Fibroblast of lung (primary cell): ENCODE measurements at regions not wholly inside any gene's neighbourhood (a gene's known extent, or its start where the extent isn't known, plus 50 kb on each side); places are given as distances from the start of the nearest gene placed in this dataset.
A peak's percentile ranks its signal among the peaks of the same experiment; 100 is the strongest.

Source experiments
- DNase-seq, 2 donors: peaks; one replicate each; pipeline versions ENCODE4 v3.0.0 to v3.0.0-alpha.2; 2010; ENCODE audit warnings: low read depth in 2 of 2
- H2AFZ ChIP-seq: 2 replicates; pipeline ENCODE4 v1.5.1; 2012; ENCODE audit warnings: low read length, control low read depth, inconsistent platforms
- H3K27ac ChIP-seq: 2 replicates; pipeline ENCODE4 v1.5.1; 2011; ENCODE audit warnings: low read length, control low read depth; ENCODE audit not compliant: insufficient read depth
- H3K27me3 ChIP-seq: 2 replicates; pipeline ENCODE4 v1.5.1; 2011; ENCODE audit warnings: mild to moderate bottlenecking, low read length; ENCODE audit not compliant: control insufficient read depth, insufficient read depth
- H3K36me3 ChIP-seq: 2 replicates; pipeline ENCODE4 v1.5.1; 2011; ENCODE audit warnings: low read length; ENCODE audit not compliant: control insufficient read depth, insufficient read depth
- H3K4me1 ChIP-seq: 2 replicates; pipeline ENCODE4 v1.5.1; 2011; ENCODE audit warnings: low read length; ENCODE audit not compliant: control insufficient read depth, insufficient read depth; ENCODE audit errors: extremely low read depth
- H3K4me2 ChIP-seq: 2 replicates; pipeline ENCODE4 v1.5.1; 2011; ENCODE audit warnings: low read length, control low read depth; ENCODE audit not compliant: insufficient read depth; ENCODE audit errors: extremely low read depth
- H3K4me3 ChIP-seq, 4 experiments: fragments of 200-600 bp in 1 of 4; sonication (generic) in 1 of 4; replicated peaks in 1 of 4; 2 replicates each; pipeline ENCODE4 v1.5.1; 2011 to 2016; ENCODE audit warnings: low read length in 4 of 4, low read depth in 3 of 4, mild to moderate bottlenecking in 3 of 4, control low read depth in 2 of 4, inconsistent platforms in 1 of 4, mixed read lengths in 1 of 4; ENCODE audit not compliant: insufficient read depth in 1 of 4; ENCODE audit errors: control extremely low read depth in 1 of 4
- H3K79me2 ChIP-seq: 2 replicates; pipeline ENCODE4 v1.5.1; 2012; ENCODE audit warnings: mild to moderate bottlenecking, low read length, inconsistent platforms; ENCODE audit not compliant: control insufficient read depth, insufficient read depth
- H3K9ac ChIP-seq: 2 replicates; pipeline ENCODE4 v1.5.1; 2011; ENCODE audit warnings: mild to moderate bottlenecking, low read length, control low read depth; ENCODE audit not compliant: insufficient read depth
- H3K9me3 ChIP-seq: 2 replicates; pipeline ENCODE4 v1.5.1; 2012; ENCODE audit warnings: low read depth, low read length; ENCODE audit not compliant: control insufficient read depth, insufficient read depth
- H4K20me1 ChIP-seq: 2 replicates; pipeline ENCODE4 v1.5.1; 2011; ENCODE audit warnings: low read length; ENCODE audit not compliant: control insufficient read depth, insufficient read depth; ENCODE audit errors: extremely low read depth
- EZH2 ChIP-seq: IDR thresholded peaks from 2 replicates; pipeline ENCODE4 v1.5.1; 2012; ENCODE audit warnings: low read length, control low read depth, mild to moderate bottlenecking; ENCODE audit errors: missing control alignments
- TF ChIP-seq, protein P1 (sequence below), 2 donors: IDR thresholded peaks in 1 of 2; conservative IDR thresholded peaks in 1 of 2; 1 replicate in 1 of 2; 2 replicates in 1 of 2; pipeline ENCODE4 v1.5.1; 2011 to 2012; ENCODE audit warnings: low read length in 2 of 2, control low read depth in 1 of 2, inconsistent platforms in 1 of 2, low read depth in 1 of 2, mild to moderate bottlenecking in 1 of 2

GRCh38 chr7:153847828-153848227 lies 204.4 kb upstream of the DPP6 start:
- TF ChIP-seq, protein P1, sequence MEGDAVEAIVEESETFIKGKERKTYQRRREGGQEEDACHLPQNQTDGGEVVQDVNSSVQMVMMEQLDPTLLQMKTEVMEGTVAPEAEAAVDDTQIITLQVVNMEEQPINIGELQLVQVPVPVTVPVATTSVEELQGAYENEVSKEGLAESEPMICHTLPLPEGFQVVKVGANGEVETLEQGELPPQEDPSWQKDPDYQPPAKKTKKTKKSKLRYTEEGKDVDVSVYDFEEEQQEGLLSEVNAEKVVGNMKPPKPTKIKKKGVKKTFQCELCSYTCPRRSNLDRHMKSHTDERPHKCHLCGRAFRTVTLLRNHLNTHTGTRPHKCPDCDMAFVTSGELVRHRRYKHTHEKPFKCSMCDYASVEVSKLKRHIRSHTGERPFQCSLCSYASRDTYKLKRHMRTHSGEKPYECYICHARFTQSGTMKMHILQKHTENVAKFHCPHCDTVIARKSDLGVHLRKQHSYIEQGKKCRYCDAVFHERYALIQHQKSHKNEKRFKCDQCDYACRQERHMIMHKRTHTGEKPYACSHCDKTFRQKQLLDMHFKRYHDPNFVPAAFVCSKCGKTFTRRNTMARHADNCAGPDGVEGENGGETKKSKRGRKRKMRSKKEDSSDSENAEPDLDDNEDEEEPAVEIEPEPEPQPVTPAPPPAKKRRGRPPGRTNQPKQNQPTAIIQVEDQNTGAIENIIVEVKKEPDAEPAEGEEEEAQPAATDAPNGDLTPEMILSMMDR (conservative IDR thresholded peaks at IDR 0.05 in 1 of 2, IDR thresholded peaks at IDR 0.05 in 1 of 2; ENCODE audit: low read depth in 1 of 2, low read length in 2 of 2), result no peak
- TF ChIP-seq EZH2, result no peak
- no peak overlapping the region for H3K27ac ChIP-seq
- H3K79me2 ChIP-seq, result no peaks in the 10 kb centered on the region
- H2AFZ ChIP-seq, result no peak overlapping the region
- H3K4me1 ChIP-seq, result no peaks in the 10 kb centered on the region
- no peaks in the 10 kb centered on the region for H3K9me3 ChIP-seq
- no peaks in the 10 kb centered on the region for H3K27me3 ChIP-seq
- H3K9ac ChIP-seq, result no peak overlapping the region
- no peak overlapping the region for H3K4me2 ChIP-seq
- H4K20me1 ChIP-seq, result no peaks in the 10 kb centered on the region
- DNase-seq, result no peak
- no peaks in the 10 kb centered on the region for H3K36me3 ChIP-seq
- H3K4me3 ChIP-seq, result no peak overlapping the region

GRCh38 chr7:153852261-153852660 lies 199.9 kb upstream of the DPP6 start:
- no peak for DNase-seq
- TF ChIP-seq, protein P1 (conservative IDR thresholded peaks at IDR 0.05 in 1 of 2, IDR thresholded peaks at IDR 0.05 in 1 of 2; ENCODE audit: low read depth in 1 of 2, low read length in 2 of 2), result no peak
- TF ChIP-seq EZH2, result no peak

GRCh38 chr7:153858355-153858754 lies 193.8 kb upstream of the DPP6 start:
- TF ChIP-seq EZH2, result no peak
- TF ChIP-seq, protein P1 (conservative IDR thresholded peaks at IDR 0.05 in 1 of 2, IDR thresholded peaks at IDR 0.05 in 1 of 2; ENCODE audit: low read depth in 1 of 2, low read length in 2 of 2), result no peak
- no peak overlapping the region for H3K4me3 ChIP-seq
- DNase-seq, result peak in 1 of 2 donors; percentile 57

More at GRCh38 chr7:153852261-153852660, 199.9 kb upstream of the DPP6 start:
- no peaks in the 10 kb centered on the region for H3K4me1 ChIP-seq
- no peak overlapping the region for H2AFZ ChIP-seq
- H3K4me2 ChIP-seq, result no peak overlapping the region
- no peaks in the 10 kb centered on the region for H3K36me3 ChIP-seq
- H3K9me3 ChIP-seq, result no peaks in the 10 kb centered on the region
- no peaks in the 10 kb centered on the region for H3K27me3 ChIP-seq
- H3K27ac ChIP-seq, result no peak overlapping the region
- H3K4me3 ChIP-seq, result no peak overlapping the region
- no peak overlapping the region for H3K9ac ChIP-seq
- H4K20me1 ChIP-seq, result no peaks in the 10 kb centered on the region
- no peaks in the 10 kb centered on the region for H3K79me2 ChIP-seq

More at GRCh38 chr7:153858355-153858754, 193.8 kb upstream of the DPP6 start:
- Histone ChIP-seq H3K9ac (no peak overlapping the region), H2AFZ (no peak overlapping the region), H3K4me2 (no peak overlapping the region), H3K79me2 (no peaks in the 10 kb centered on the region), H3K4me1 (no peaks in the 10 kb centered on the region), H3K27me3 (no peaks in the 10 kb centered on the region), H4K20me1 (no peaks in the 10 kb centered on the region), H3K27ac (no peak overlapping the region), H3K9me3 (no peaks in the 10 kb centered on the region), H3K36me3 (no peaks in the 10 kb centered on the region)
